Neuron (in vitro differentiated cells): ENCODE measurements at regions not wholly inside any gene's neighbourhood (a gene's known extent, or its start where the extent isn't known, plus 50 kb on each side); places are given as distances from the start of the nearest gene placed in this dataset.

Experiments
- H2AFZ ChIP-seq: one replicate; pipeline ENCODE4 v1.6.1; 2013; ENCODE audit warnings: low read depth, mild to moderate bottlenecking, inconsistent platforms, low read length, moderate library complexity
- H3K27me3 ChIP-seq: one replicate; pipeline ENCODE4 v1.6.1; 2013; ENCODE audit warnings: low read length; ENCODE audit not compliant: insufficient read depth
- H3K36me3 ChIP-seq: one replicate; pipeline ENCODE4 v1.6.1; 2013; ENCODE audit warnings: low read length; ENCODE audit not compliant: insufficient read depth
- H3K4me1 ChIP-seq: one replicate; pipeline ENCODE4 v1.6.1; 2013; ENCODE audit warnings: low read length; ENCODE audit not compliant: insufficient read depth
- H3K4me3 ChIP-seq: 2 replicates; pipeline ENCODE4 v1.5.1; 2013; ENCODE audit warnings: mild to moderate bottlenecking, low read length, moderate library complexity
- H3K9me3 ChIP-seq: one replicate; pipeline ENCODE4 v1.6.1; 2013; ENCODE audit warnings: low read length

GRCh38 chr2:49515996-49516782 is 361.9 kb upstream of the FSHR start:
- Histone ChIP-seq H3K4me3 (no peak overlapping the region), H3K27me3 (no peaks in the 10 kb centered on the region), H3K9me3 (no peaks in the 10 kb centered on the region), H3K4me1 (no peaks in the 10 kb centered on the region), H3K36me3 (no peaks in the 10 kb centered on the region), H2AFZ (no peak overlapping the region)

- H3K4me3 ChIP-seq: no peak overlapping the region
- no peaks in the 10 kb centered on the region for H3K4me1 ChIP-seq
- no peaks in the 10 kb centered on the region for H3K27me3 ChIP-seq
- H2AFZ ChIP-seq: no peak overlapping the region
- no peaks in the 10 kb centered on the region for H3K9me3 ChIP-seq
- H3K36me3 ChIP-seq: no peaks in the 10 kb centered on the region
These were observed 359.9 kb upstream of the FSHR start for GRCh38 chr2:49514201-49514600.

GRCh38 chr2:49490710-49491109 is 336.4 kb upstream of the FSHR start:
- no peaks in the 10 kb centered on the region for H3K36me3 ChIP-seq

GRCh38 chr2:49487139-49487538 is 332.8 kb upstream of the FSHR start:
- Histone ChIP-seq H3K4me3 (no peak overlapping the region), H3K27me3 (no peaks in the 10 kb centered on the region), H3K36me3 (no peaks in the 10 kb centered on the region), H3K4me1 (no peaks in the 10 kb centered on the region), H3K9me3 (no peaks in the 10 kb centered on the region), H2AFZ (no peak overlapping the region)

More at GRCh38 chr2:49490710-49491109, 336.4 kb upstream of the FSHR start:
- Histone ChIP-seq H2AFZ (no peak overlapping the region), H3K9me3 (no peaks in the 10 kb centered on the region), H3K4me1 (no peaks in the 10 kb centered on the region), H3K27me3 (no peaks in the 10 kb centered on the region), H3K4me3 (no peak overlapping the region)

- H3K4me1 ChIP-seq: no peaks in the 10 kb centered on the region
- no peak overlapping the region for H3K4me3 ChIP-seq
- H3K27me3 ChIP-seq: no peaks in the 10 kb centered on the region
- H3K36me3 ChIP-seq: no peaks in the 10 kb centered on the region
- no peak overlapping the region for H2AFZ ChIP-seq
- H3K9me3 ChIP-seq: no peaks in the 10 kb centered on the region
These were observed 326.2 kb upstream of the FSHR start for GRCh38 chr2:49480520-49480919.

GRCh38 chr2:49465157-49465831 is 311.0 kb upstream of the FSHR start:
- Histone ChIP-seq H3K4me1 (no peaks in the 10 kb centered on the region), H3K27me3 (no peaks in the 10 kb centered on the region), H3K4me3 (no peak overlapping the region), H3K9me3 (no peaks in the 10 kb centered on the region), H2AFZ (no peak overlapping the region), H3K36me3 (no peaks in the 10 kb centered on the region)

GRCh38 chr2:49459314-49459993 is 305.1 kb upstream of the FSHR start:
- Histone ChIP-seq H3K27me3 (no peaks in the 10 kb centered on the region), H3K9me3 (no peaks in the 10 kb centered on the region), H3K36me3 (no peaks in the 10 kb centered on the region), H3K4me3 (no peak overlapping the region), H2AFZ (no peak overlapping the region), H3K4me1 (no peaks in the 10 kb centered on the region)

GRCh38 chr2:49444005-49444404 is 289.7 kb upstream of the FSHR start:
- no peaks in the 10 kb centered on the region for H3K9me3 ChIP-seq
- no peak overlapping the region for H2AFZ ChIP-seq
- no peaks in the 10 kb centered on the region for H3K27me3 ChIP-seq
- H3K4me3 ChIP-seq: no peak overlapping the region
- H3K36me3 ChIP-seq: no peaks in the 10 kb centered on the region
- H3K4me1 ChIP-seq: no peaks in the 10 kb centered on the region

- no peaks in the 10 kb centered on the region for H3K9me3 ChIP-seq
These were observed 272.7 kb upstream of the FSHR start for GRCh38 chr2:49426996-49427395.

GRCh38 chr2:49416252-49416651 is 261.9 kb upstream of the FSHR start:
- no peaks in the 10 kb centered on the region for H3K9me3 ChIP-seq
- no peak overlapping the region for H3K4me3 ChIP-seq
- H3K27me3 ChIP-seq: no peaks in the 10 kb centered on the region
- H2AFZ ChIP-seq: no peak overlapping the region
- H3K4me1 ChIP-seq: no peaks in the 10 kb centered on the region
- H3K36me3 ChIP-seq: no peaks in the 10 kb centered on the region

More at GRCh38 chr2:49426996-49427395, 272.7 kb upstream of the FSHR start:
- H3K4me3 ChIP-seq: no peak overlapping the region
- H3K27me3 ChIP-seq: no peaks in the 10 kb centered on the region
- no peaks in the 10 kb centered on the region for H3K4me1 ChIP-seq
- no peak overlapping the region for H2AFZ ChIP-seq
- H3K36me3 ChIP-seq: no peaks in the 10 kb centered on the region

GRCh38 chr2:49404108-49404507 is 249.8 kb upstream of the FSHR start:
- Histone ChIP-seq H3K4me1 (no peaks in the 10 kb centered on the region), H3K4me3 (no peak overlapping the region), H2AFZ (no peak overlapping the region), H3K36me3 (no peaks in the 10 kb centered on the region), H3K9me3 (no peaks in the 10 kb centered on the region), H3K27me3 (no peaks in the 10 kb centered on the region)

GRCh38 chr2:49403637-49404036 is 249.3 kb upstream of the FSHR start:
- Histone ChIP-seq H3K4me3 (no peak overlapping the region), H2AFZ (no peak overlapping the region), H3K4me1 (no peaks in the 10 kb centered on the region), H3K9me3 (no peaks in the 10 kb centered on the region), H3K27me3 (no peaks in the 10 kb centered on the region), H3K36me3 (no peaks in the 10 kb centered on the region)

- H3K4me1 ChIP-seq: no peaks in the 10 kb centered on the region
- no peak overlapping the region for H2AFZ ChIP-seq
- H3K9me3 ChIP-seq: no peaks in the 10 kb centered on the region
- H3K27me3 ChIP-seq: no peaks in the 10 kb centered on the region
- H3K36me3 ChIP-seq: no peaks in the 10 kb centered on the region
- no peak overlapping the region for H3K4me3 ChIP-seq
These were observed 225.1 kb upstream of the FSHR start for GRCh38 chr2:49379406-49379805.
